ENCODE measurements at regions not wholly inside any gene's neighbourhood (a gene's known extent, or its start where the extent isn't known, plus 50 kb on each side); places are given as distances from the start of the nearest gene placed in this dataset.

DNA sequence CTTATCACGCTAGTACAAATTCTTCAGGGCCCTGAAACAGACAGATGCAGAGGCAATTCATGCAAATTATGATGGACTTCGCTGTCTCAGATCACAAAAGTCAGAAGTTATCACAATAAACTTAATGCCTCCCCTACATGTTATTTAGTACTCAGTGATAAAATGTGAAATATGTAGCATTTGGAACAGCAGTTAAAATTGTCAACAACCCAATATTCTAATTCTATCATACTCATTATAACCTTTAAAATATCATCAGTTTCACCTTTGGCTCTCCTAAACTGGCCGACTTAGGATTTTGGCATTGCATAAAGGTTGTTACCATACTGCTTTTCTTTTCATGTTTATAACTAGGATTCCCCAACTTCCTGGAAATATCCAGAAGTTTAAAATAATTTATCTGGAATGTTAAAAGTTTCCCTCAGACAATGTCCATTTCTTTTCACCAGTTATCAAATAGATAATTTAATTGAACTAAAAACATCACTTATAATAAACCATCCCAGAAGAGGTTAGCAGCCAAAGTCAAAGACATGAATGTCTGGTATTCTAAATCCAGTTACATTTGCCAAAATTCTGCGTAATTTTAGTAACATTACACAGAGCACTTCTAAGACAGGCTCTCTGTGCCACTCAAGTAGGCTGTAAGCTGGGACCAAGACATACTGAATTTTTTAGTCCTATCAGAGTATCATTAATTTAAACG, 239.8 kb downstream of the RBM43 start:
- TF ChIP-seq, protein P1, sequence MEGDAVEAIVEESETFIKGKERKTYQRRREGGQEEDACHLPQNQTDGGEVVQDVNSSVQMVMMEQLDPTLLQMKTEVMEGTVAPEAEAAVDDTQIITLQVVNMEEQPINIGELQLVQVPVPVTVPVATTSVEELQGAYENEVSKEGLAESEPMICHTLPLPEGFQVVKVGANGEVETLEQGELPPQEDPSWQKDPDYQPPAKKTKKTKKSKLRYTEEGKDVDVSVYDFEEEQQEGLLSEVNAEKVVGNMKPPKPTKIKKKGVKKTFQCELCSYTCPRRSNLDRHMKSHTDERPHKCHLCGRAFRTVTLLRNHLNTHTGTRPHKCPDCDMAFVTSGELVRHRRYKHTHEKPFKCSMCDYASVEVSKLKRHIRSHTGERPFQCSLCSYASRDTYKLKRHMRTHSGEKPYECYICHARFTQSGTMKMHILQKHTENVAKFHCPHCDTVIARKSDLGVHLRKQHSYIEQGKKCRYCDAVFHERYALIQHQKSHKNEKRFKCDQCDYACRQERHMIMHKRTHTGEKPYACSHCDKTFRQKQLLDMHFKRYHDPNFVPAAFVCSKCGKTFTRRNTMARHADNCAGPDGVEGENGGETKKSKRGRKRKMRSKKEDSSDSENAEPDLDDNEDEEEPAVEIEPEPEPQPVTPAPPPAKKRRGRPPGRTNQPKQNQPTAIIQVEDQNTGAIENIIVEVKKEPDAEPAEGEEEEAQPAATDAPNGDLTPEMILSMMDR (IDR thresholded peaks at IDR 0.05; ENCODE audit: extremely low read depth, missing control alignments): no peak
- no peak for DNase-seq (ENCODE audit: low spot score)

DNA sequence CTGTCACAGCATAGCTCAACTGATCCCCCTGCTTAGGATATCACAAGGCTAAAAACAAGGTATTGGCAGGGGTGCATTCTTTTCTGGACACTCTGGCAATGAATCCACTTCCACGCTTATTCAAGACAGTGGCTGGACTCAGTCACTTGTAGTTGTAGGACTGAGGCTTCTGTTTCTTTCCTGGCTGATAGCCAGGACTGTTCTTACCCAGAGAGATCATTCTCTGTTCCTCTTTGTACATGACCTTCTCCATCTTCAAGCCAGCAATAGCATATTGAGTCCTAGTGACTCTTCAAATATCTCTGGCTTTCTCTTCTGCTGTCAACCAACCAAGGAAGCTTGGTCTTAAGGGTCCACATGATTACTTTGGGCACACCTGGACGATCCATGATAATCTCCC, 241.3 kb downstream of the RBM43 start:
- TF ChIP-seq, protein P1 (IDR thresholded peaks at IDR 0.05; ENCODE audit: extremely low read depth, missing control alignments): no peak
- peak; percentile 5 for DNase-seq (ENCODE audit: low spot score)

DNA sequence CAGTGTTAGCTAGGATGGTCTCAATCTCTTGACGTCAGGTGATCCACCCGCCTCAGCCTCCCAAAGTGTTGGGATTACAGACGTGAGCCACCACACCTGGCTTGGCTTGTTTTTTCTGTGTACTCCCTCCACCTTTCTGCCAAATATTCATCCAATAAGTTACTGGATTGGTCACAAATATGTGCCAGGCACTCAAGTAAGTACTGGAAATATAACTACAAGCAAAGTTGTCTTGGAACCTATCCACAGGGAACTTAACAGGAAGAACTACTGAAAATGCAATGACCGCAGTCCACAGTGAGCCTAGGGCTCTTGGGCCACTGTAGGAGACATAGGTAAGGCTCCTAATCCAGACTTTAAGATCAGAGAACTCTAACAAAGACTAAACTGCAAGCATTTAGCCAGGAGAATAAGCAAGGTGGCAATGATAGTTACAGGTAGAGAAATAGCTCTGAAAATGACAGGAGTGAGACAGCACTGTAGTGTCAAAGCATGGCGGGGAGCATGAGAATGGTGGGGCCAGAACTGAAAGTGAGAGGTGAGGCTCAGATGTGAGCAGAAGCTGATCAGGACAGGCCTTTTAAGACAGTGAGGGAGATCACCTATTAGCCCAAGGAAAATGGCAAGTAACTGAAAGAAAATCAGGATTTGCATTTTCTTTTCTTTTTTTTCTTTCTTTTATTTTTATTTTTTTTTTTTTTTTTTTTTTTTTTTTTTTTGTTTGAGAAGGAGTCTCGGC, 252.1 kb downstream of the RBM43 start:
- DNase-seq (ENCODE audit: low spot score): no peak
- TF ChIP-seq, protein P1 (IDR thresholded peaks at IDR 0.05; ENCODE audit: extremely low read depth, missing control alignments): no peak

DNA sequence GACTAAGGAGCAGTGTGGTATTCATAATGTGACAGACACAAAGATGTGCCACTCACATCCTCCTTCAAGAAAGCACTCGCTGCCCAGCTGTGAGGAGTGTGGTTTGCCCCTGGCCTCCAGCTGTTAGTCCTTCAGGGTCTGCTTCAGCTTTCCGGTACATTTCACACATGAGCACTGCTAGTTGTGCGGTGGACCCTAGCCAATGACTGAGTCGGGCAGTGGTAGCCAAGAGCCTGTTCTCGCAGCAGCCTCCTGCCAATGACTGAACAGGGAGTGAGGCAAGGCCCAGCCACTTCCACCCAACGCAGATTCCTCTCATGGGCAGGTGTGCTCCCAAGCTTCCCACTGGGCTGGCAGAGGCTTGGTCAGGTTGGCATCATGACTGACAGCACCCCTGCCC, 254.3 kb downstream of the RBM43 start:
- TF ChIP-seq, protein P1 (IDR thresholded peaks at IDR 0.05; ENCODE audit: extremely low read depth, missing control alignments): no peak
- DNase-seq (ENCODE audit: low spot score): no peak

DNA sequence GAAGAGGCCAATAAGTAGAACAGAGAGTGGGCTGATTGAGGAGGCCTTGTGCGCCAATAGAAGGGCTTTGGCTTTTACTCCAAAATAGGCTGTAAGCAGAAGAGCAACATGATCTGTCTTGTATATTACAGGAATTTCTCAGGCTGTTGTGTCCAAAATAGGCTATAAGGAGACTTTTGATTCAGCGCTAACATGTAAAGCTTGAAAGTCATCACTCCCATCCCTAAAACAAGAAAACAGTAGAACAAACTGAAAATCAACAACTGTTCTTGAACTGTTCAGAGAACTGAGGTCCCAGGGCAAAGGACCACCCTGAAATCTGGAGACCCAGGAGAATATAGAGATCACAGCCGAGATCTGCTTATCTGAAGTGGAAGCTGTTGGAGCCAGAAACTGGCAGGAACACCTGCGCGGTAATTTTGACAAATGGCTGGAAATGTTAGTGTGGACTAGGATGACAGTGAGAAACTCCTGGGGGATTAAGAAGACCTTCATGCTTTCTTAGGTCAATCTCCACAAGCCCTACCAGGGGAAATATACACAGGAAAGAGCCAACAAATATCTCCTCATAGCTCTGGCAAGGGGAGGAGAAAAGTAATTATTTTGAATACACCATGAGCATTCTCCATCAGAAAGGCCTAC, 258.6 kb downstream of the RBM43 start:
- DNase-seq (ENCODE audit: low spot score): no peak
- TF ChIP-seq, protein P1 (IDR thresholded peaks at IDR 0.05; ENCODE audit: extremely low read depth, missing control alignments): no peak

DNA sequence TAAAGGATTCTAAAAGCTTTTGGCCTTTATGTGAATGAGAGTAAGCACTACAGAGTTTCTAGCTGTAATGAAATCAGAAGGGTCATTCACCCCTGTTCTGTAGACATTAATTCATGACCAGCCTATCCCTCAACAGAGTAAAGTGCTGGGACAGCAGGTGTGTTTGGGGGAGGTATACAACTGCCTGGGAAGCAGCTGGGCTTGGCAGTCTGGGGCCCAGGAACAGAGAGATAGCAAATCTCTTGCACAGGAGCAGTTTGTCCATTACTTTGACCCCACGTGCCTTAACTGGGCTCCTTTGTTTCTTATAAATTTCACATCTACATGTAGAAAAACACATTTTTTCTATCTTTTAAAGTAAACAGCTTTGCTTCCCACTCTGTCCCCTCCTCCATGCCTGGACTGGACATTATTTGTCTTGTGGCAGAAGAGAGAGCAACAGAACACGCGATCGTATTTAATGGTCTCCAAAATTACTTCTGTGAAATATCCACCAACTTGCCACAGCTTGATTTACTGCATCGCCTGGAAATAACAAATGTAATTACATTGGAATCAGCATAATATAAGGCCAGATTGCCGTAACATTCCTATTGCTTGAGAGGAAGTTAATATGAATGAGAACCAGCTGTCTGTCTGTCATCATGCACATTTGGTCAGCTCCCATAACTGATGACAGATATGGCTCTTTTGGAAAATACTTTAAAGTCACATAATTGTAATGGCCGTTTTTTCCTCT, 263.8 kb downstream of the RBM43 start:
- DNase-seq (ENCODE audit: low spot score): no peak
- TF ChIP-seq, protein P1 (IDR thresholded peaks at IDR 0.05; ENCODE audit: extremely low read depth, missing control alignments): no peak
